NCI-H146 (cell line): ENCODE measurements at regions not wholly inside any gene's neighbourhood (a gene's known extent, or its start where the extent isn't known, plus 50 kb on each side); places are given as distances from the start of the nearest gene placed in this dataset.
"Not testable (repeated sequence)": the region's sequence is repeated elsewhere in the genome, so short reads cannot be mapped to it uniquely, and the experiment has no call there.

Source experiments
- DNase-seq: peaks from one replicate; lab custom pipeline; 2025; lab: John Stamatoyannopoulos, UW

DNA sequence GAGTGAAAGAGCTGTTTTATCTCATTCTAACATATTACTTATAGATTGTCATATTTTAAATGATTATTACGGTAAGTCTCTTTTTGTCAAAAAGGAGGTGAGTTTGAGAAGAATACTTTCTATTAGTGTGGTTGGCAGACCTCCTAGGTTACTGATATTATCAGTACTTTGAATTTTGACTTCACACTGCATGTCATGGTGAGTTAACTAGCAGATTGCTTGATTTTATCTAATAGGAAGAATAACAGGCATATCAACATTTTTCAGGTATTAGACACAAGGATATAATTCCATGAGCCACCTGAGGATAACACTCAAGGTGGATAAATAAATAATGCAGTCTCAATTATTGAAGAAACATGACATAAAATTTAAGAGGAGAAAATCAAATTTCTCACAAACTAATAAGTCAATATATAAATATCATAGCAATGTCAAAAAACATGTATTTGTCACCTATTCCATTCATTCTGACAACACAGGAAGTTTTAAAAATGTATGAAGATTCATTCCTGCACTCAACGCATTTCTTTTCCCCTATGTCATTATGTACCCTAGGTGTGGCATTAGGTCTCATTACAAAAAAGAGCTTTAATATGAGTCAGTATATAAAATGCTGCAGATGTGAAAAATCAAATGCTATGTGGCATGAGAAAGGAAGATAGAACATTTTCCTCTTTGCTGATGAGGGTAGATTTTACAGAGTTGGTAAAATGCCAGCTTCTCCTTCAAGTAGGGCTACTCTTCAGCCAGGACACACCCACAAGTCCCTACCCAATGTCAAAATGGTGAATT is 1621.6 kb downstream of the REEP3 start:
- DNase-seq, result no peak

- DNase-seq, result no peak
These were observed 1622.5 kb downstream of the REEP3 start for GRCh38 chr10:65143723-65144122.

DNA sequence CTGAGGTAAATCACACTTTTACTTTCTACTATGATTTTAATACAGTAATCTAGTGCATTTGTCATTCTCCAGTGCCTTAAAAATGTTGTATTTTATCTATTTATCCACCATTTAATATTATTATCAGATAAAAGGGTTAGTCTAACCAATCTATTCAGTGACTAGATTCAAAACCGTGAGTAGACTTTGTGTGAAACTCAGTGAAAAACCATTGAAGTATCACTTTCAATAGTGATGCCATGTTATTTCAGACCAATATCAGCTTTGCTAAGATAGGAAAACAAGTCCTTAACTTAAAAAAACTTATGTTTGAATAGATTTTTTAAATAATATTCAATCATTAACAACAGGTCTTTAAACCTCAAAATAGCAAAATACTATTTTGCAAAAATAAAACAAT is 1628.7 kb downstream of the REEP3 start:
- DNase-seq, result no peak

- no peak for DNase-seq
These were observed 1645.1 kb downstream of the REEP3 start for GRCh38 chr10:65166272-65166671.

GRCh38 chr10:65172249-65172648 is 1651.0 kb downstream of the REEP3 start:
- DNase-seq, result no peak

GRCh38 chr10:65176994-65177393 is 1655.8 kb downstream of the REEP3 start:
- no peak for DNase-seq

GRCh38 chr10:65183236-65183635 is 1662.0 kb downstream of the REEP3 start:
- no peak for DNase-seq

GRCh38 chr10:65186668-65187067 is 1665.5 kb downstream of the REEP3 start:
- DNase-seq, result not testable (repeated sequence)

- DNase-seq, result no peak
These were observed 1672.9 kb downstream of the REEP3 start for GRCh38 chr10:65194126-65194525.

- DNase-seq, result no peak
These were observed 1673.4 kb downstream of the REEP3 start for GRCh38 chr10:65194555-65194954.

DNA sequence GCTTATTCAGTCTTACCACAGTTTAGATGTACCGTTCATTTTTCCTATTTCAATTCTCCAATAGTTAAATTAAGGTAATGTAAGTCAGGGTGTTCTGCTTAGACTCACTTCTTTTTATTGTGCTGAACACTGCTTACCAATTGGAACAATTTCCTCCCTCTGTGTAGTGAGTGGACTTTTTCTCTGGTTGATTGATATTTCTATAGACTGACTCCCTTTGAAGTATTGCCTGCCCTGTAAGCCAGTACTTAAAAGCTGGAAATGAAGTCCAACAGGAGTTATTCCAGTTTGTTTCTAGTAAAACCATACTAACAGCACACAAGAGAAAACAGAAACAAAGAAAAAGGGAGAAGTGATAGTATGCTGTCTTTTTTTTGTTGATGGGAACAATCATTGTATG is 1674.9 kb downstream of the REEP3 start:
- no peak for DNase-seq

DNA sequence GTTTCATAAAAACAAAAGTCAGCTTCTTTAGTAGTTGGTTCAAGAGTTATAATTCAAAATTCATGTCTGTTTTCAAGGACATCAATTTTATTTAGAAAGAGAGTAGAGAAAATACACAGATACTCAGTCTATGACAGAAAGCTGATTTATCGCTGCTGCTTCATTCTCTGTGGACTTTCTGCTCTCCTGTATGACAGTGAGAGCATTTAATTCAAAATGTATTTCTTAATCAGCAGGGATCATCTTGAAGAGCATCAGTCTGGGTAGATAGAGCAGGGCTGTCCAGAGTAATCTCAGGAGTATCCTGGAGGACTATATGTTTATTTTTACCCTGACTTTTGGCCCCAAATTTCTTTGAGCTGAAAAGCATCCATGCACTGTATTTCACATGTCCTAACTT is 1676.7 kb downstream of the REEP3 start:
- no peak for DNase-seq

GRCh38 chr10:65201491-65201890 is 1680.3 kb downstream of the REEP3 start:
- no peak for DNase-seq

DNA sequence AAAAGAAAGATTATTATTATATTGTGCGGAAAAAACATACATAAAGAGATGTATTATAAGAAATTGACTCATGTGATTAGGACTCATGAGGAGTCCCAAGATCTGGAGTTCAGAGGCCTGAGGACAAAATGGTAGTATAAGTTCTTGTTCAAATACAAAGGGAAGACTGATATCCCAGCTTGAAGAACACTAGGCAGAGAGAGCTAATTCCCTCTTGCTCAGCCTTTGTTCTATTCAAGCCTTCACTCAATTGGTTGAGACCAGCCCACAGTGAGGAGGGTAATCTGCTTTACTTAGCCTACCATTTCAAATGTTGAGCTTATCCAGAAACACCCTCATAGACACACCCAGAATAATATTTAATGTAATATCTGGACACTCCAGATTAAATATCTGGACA is 1683.8 kb downstream of the REEP3 start:
- DNase-seq, result no peak

DNA sequence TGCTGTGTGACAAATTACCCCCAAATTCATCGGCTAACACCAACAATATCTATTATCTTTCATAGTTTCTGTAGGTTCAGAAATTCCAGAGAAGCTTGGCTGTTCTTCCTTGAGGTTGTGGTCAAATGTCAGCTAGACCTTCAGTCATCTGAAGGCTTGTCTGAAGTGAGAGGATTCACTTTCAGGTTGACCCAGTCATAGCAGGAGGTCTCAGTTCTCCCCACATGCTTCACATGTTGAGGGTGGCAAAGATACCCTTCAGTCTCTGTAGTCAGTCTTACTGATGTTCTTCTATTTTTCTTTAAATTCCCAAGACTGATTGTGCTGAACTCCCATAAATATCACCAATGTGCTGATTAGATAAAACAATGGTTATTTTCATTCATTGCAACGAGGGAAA is 1692.0 kb downstream of the REEP3 start:
- DNase-seq, result no peak

- no peak for DNase-seq
These were observed 1698.2 kb downstream of the REEP3 start for GRCh38 chr10:65219444-65219843.

DNA sequence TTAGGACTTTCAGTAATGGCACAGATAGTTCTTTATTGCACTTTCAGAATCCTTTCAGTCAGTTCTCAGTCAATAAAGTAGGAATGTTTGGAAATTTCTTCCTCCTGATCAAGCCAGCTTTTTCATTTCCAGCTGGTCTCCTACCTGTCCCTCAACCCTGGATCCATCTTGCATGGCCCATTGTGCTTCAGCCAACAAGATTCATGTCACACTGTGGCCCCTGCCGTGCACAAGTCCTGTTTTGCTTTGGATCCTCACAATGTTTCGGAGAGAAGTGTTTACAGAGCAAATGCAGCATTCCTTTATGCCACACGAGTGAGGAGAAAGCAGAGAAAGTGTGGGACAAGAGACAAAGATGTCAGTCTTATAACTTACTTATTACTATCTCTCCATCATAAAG is 1694.7 kb upstream of the LRRTM3 start:
- DNase-seq, result no peak

GRCh38 chr10:65234261-65234660 is 1691.6 kb upstream of the LRRTM3 start:
- no peak for DNase-seq

DNA sequence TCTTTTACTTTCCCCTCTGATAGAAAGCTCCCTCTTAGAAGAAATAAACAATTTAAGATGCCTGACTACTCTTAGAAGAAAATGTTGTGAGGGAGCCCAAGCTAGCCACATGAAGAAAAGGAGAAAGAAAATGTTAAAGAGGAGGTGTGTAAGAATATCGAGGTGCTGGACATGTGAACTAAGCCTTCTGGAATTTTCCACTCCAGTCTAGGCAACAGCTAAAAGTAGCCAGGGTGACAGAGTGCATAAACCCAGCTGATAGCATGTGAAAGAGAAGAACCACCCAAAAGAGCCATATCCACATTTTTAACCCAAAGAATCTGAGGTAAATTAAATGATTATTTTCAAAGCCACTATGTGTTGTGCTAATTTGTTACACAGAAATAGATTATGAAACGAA is 1690.6 kb upstream of the LRRTM3 start:
- DNase-seq, result no peak

DNA sequence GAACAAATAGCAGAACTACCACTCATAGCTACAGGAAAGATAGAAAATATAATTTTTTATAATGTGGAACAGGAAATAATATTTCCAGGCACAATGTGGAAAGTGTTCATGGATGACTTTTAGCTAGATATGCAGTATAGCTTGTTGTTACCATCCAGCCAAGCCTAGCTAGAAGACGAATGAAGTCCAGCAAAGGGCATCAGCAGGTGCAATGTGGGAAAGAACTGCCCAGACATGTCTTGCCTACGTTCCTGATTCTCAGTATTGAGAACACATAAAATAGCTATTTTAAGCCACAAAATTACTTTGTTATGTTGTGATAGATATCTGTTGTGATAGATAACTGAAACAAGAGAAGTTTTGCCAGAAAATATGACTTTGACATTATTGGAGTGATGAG is 1690.0 kb upstream of the LRRTM3 start:
- no peak for DNase-seq

DNA sequence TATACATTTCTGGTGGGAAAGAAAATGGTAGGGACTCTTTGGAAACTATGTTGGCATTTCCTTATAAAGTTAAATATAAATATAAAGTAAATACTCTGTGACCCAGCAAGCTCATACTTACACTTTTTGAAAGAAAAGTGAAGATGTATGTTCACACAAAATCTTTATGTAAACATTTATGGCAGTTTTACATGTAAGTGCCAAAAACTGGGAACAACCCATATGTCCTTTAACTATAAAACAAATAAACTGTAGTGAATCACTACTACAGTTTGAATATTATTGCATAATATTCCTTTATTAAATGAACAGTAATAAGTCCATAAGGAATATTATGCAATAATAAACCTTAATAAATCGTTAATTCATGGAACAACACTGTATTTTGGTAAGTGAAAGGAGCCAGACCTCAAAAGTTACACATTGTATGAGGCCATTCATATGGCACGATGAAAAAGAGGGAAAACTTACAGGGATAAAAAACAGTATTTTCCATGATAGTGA is 1660.3 kb upstream of the LRRTM3 start:
- DNase-seq, result no peak

DNA sequence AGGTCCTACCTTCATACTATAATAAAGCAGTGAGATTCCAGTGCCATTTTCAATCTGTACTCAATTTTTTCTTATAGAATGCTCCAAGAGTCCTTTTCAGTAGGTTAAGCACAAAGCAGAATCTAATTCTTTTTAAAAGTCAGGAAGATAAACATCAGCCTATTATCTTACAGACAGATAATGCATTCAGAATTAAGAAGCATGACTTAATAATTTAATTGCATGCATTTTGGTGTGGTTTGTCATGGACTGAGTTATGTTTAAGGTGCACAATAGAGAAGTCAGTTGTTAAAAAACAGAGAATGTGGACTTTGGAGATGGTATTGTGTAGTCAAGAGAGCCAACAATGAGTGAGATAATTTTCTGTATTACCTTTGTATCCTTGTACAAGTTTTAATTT is 1656.3 kb upstream of the LRRTM3 start:
- DNase-seq, result not testable (repeated sequence)

GRCh38 chr10:65270969-65271368 is 1654.9 kb upstream of the LRRTM3 start:
- DNase-seq, result no peak

DNA sequence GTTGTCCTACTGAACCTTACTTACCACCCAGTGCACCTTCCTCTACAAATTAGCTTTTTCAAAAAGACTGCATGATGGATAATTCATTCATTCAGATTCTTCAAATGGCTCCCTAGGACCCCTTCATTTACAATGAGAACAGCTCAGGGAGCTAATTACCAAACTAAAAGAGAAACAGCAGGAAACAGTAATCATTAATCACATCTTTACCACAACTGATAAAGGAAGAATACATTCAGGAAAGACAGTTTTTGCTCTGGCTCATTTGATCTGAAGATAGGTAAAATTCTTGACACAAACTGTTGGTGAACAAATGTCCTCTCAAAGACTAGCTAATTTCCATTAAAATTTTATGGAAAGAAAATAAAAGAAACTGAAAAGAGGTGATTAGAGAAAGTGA is 1652.7 kb upstream of the LRRTM3 start:
- DNase-seq, result no peak
